Stomach (tissue), 4 donors: ENCODE measurements at regions not wholly inside any gene's neighbourhood (a gene's known extent, or its start where the extent isn't known, plus 50 kb on each side); places are given as distances from the start of the nearest gene placed in this dataset.

ENCODE experiments used
- EP300 ChIP-seq: sonication (generic); formaldehyde crosslinking; IDR thresholded peaks from one replicate; pipeline ENCODE4 v1.6.1; 2017; ENCODE audit warnings: antibody characterized with exemption
- POLR2A ChIP-seq, 4 donors: fragments of 450-650 bp; IDR thresholded peaks; one replicate each; pipeline ENCODE4 v1.6.1; 2016; ENCODE audit warnings: antibody characterized with exemption in 4 of 4, control low read depth in 2 of 4, mild to moderate bottlenecking in 1 of 4, moderate library complexity in 1 of 4
- POLR2AphosphoS5 ChIP-seq, 3 donors: sonication (generic); formaldehyde crosslinking; IDR thresholded peaks; one replicate each; pipeline ENCODE4 v1.6.1; 2016; ENCODE audit warnings: antibody characterized with exemption in 3 of 3
- TF ChIP-seq, protein P1 (sequence below), 7 experiments: fragments of 450-650 bp in 4 of 7; fragments of 200-600 bp in 3 of 7; sonication (generic) in 3 of 7; IDR thresholded peaks; one replicate each; pipeline ENCODE4 v1.5.1; 2016 to 2019; ENCODE audit warnings: antibody characterized with exemption in 7 of 7, control low read depth in 2 of 7, mild to moderate bottlenecking in 1 of 7

DNA sequence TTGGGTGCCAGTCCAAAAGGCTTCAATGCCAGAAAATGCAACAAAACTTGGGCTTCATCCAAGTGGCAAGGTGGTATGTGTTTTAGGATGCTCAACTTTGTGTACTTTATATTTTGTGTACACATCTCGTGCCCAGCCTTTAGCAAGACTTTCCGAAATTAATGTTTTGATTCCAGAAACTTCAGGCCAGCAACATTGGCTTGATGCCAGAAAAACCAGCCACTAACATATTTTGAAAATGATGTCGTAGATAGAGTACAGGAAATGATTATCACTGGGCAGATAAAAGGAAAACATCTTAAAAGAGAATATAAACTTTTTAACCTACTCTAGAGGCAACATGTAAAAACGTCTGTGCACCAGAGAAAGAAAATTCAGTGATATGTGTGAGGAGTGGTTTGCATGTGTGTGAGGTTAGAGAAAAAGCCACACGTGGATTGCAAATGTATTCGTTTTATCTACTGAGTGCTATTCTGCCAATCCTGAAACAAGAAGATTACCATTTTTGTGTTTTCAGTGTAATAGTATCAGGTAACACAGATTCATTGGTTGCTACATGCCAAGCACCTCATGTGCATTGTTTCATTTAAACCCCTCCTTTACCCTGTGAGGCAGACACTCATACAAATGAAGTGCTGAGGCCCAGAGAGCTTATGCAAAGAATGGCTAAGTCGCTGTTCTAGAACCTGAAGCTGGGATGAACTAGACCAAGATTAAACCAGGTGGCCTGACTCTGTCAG, 264.8 kb downstream of the C1D start:
- no peak for TF ChIP-seq POLR2AphosphoS5 (IDR thresholded peaks at IDR 0.05)
- TF ChIP-seq, protein P1, sequence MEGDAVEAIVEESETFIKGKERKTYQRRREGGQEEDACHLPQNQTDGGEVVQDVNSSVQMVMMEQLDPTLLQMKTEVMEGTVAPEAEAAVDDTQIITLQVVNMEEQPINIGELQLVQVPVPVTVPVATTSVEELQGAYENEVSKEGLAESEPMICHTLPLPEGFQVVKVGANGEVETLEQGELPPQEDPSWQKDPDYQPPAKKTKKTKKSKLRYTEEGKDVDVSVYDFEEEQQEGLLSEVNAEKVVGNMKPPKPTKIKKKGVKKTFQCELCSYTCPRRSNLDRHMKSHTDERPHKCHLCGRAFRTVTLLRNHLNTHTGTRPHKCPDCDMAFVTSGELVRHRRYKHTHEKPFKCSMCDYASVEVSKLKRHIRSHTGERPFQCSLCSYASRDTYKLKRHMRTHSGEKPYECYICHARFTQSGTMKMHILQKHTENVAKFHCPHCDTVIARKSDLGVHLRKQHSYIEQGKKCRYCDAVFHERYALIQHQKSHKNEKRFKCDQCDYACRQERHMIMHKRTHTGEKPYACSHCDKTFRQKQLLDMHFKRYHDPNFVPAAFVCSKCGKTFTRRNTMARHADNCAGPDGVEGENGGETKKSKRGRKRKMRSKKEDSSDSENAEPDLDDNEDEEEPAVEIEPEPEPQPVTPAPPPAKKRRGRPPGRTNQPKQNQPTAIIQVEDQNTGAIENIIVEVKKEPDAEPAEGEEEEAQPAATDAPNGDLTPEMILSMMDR (IDR thresholded peaks at IDR 0.05) = no peak
- no peak for TF ChIP-seq POLR2A (IDR thresholded peaks at IDR 0.05)
- TF ChIP-seq EP300 = no peak
